GM10266 (cell line): ENCODE measurements at regions not wholly inside any gene's neighbourhood (a gene's known extent, or its start where the extent isn't known, plus 50 kb on each side); places are given as distances from the start of the nearest gene placed in this dataset.

Source experiments
- DNase-seq: peaks from one replicate; pipeline ENCODE4 v3.0.0; 2012; ENCODE audit errors: extremely low spot score
- TF ChIP-seq, protein P1 (sequence below): IDR thresholded peaks from 2 replicates; pipeline ENCODE4 v1.5.1; 2012; ENCODE audit warnings: mild to moderate bottlenecking, low read depth; ENCODE audit not compliant: control insufficient read depth, insufficient read depth; ENCODE audit errors: missing control alignments

DNA sequence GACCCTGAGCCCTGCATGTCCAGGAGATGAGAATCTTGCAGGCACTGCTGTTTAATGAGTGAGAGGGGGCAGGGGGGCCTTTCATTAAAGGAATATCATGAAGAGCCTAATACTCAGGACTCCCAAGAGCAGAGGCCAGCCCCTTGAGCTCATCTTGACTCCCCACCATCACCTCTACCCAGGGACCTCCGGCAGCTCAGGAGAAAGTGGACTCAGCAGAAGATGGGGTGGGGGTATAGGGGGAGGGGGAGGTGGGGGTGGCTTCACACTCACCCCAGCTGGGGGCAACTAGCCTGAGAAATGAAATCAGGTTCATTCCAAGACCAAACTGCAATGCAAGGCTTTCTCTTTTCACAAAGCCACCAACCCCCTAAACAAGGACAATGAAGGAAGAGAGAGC lies 575.6 kb upstream of the MKI67 start:
- TF ChIP-seq, protein P1, sequence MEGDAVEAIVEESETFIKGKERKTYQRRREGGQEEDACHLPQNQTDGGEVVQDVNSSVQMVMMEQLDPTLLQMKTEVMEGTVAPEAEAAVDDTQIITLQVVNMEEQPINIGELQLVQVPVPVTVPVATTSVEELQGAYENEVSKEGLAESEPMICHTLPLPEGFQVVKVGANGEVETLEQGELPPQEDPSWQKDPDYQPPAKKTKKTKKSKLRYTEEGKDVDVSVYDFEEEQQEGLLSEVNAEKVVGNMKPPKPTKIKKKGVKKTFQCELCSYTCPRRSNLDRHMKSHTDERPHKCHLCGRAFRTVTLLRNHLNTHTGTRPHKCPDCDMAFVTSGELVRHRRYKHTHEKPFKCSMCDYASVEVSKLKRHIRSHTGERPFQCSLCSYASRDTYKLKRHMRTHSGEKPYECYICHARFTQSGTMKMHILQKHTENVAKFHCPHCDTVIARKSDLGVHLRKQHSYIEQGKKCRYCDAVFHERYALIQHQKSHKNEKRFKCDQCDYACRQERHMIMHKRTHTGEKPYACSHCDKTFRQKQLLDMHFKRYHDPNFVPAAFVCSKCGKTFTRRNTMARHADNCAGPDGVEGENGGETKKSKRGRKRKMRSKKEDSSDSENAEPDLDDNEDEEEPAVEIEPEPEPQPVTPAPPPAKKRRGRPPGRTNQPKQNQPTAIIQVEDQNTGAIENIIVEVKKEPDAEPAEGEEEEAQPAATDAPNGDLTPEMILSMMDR: no peak
- DNase-seq: no peak

DNA sequence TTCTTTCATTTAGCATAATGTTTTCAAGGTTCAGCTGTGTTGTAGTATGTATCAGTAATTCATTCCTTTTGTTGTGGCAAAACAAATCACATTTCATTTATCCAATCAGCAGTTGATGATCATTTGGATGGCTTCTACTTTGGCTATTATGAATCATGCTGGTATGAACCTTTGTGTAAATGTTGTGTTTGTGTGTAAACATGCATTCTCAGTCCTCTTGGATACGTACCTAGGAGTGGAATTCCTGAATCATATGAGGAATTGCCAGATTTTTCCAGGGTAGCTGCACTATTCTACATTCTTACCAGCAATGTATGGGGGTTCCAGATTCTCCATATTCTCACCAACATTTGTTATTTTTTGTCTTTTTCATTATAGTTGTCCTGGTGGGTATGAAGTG lies 578.5 kb upstream of the MKI67 start:
- TF ChIP-seq, protein P1: no peak
- no peak for DNase-seq

DNA sequence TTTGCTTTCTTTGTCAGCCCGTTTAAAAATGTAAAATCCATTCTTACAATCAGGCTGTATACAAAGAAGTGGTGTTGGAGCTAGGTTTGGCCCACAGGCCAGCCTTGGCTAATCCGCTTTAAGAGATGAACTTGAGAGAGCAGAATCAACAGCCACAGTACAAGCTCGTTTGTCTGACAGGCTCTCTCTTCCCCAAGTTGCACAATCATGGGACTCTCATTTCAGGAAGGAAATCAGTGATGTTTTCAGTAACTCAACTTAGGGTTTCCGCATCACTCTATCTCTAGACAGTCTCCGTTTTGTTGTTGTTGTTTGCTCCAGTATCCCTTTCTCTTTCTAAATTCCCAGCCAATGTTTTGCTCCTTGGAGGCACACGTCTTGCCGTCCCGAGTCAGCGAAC lies 582.0 kb upstream of the MKI67 start:
- DNase-seq: no peak
- TF ChIP-seq, protein P1: no peak

DNA sequence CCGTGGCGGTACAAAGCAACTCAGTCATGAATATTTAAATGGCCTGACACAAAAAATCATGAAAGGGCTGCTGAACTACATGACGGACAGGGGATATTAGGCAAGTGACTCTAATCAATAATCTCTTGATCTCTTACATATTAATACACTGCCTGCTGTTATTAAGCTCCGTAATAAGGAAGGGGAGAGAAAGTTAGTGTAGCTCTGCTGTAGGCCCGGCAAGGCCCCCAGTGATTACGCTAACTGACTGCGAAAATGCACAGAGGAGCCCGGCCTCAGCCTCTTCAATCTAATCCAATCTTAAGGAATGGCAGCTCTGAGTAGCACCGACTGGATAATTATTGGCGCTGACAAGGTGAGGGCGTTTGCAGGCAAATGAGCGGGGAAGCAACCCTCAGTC lies 583.5 kb upstream of the MKI67 start:
- TF ChIP-seq, protein P1: no peak
- no peak for DNase-seq

DNA sequence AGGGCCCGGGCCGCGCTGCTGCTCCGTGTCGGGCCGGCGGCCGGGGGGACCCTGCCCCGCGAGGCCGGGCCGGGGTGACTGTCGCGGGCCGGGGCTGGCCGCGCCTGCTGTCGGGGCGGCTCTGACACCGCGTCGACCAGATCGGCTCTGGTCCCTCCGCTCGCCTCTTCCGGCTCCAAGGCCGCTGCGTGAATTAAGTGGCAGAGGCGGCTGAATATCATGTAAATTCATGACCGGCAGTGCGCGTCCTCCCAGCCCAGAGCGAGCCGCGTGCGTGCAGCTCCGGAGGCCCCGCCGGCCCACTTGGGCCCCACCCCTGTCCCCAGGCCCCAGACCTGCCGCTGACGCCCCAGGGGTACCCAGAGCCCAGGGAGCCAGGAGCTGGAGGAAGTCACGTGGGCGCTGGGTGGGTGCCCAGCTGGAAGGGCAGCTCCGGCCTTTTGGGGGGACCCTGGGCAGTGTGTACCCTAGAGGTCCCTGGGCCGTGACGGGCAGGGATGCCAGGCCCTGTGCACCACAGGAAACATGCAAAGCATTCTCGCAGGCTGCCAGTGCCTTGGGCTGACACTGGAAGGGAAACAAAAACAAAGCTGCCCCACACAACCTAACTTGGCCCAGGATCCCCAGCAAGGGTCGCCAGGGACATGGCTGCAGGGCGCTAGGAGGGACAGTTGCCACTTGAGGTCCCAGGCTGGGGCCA lies 584.0 kb upstream of the MKI67 start:
- TF ChIP-seq, protein P1: no peak
- no peak for DNase-seq

DNA sequence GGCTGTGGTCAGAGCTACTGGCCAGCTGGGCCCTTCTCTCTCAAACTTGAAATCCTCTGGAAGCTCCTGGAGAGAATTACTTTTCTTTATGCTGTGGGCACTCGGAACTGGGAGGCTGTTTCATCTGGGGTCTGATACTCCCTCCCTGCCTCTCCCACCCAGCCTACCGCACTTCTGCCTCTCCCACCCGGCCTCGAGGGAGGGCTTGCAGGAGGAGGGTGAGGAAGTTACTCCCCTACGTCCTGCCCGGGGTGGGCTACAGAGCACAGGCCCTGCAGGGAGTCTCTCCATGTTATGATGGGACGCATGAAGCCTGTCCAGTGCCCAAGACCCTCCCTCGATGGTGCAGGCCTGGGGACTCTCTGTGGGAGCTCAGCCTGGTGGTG lies 584.6 kb upstream of the MKI67 start:
- TF ChIP-seq, protein P1: no peak
- no peak for DNase-seq

DNA sequence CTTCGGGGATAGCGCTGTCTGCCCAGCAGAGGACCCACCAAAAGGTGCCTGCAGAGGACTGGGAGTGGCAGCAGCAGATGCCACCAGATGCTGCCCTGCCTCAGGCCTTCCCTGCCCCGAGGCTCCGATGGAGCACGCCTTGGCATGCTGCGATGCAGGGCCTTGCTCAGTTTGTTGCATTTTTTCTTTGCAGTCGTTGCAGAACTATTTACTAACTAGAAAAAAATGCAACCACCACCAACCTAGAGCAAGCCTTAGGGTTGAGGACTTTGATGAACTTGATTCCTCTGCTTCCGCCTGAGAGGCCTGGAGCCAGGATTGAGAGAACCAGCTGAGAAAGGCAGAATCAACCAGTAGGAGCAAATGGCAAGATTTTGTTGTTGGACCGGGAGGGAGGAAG lies 585.6 kb upstream of the MKI67 start:
- no peak for DNase-seq
- TF ChIP-seq, protein P1: no peak
